HFFc6 (cell line): ENCODE measurements at regions not wholly inside any gene's neighbourhood (a gene's known extent, or its start where the extent isn't known, plus 50 kb on each side); places are given as distances from the start of the nearest gene placed in this dataset.

ENCODE experiments used
- DNase-seq: peaks from one replicate; pipeline ENCODE4 v3.0.0-alpha.2; 2018
- H3K27ac Mint-ChIP-seq: 2 replicates; pipeline ENCODE4 v1.8.0; 2020; ENCODE audit warnings: mild to moderate bottlenecking, mixed read lengths
- H3K27me3 Mint-ChIP-seq: 2 replicates; pipeline ENCODE4 v1.8.0; 2021; ENCODE audit warnings: mild to moderate bottlenecking, moderate library complexity, mixed read lengths; ENCODE audit not compliant: insufficient read depth
- H3K36me3 Mint-ChIP-seq: 2 replicates; pipeline ENCODE4 v1.8.0; 2021; ENCODE audit warnings: low read depth, mixed read lengths
- H3K4me1 Mint-ChIP-seq: 2 replicates; pipeline ENCODE4 v1.8.0; 2020; ENCODE audit warnings: low read depth, mixed read lengths
- H3K4me3 Mint-ChIP-seq: 2 replicates; pipeline ENCODE4 v1.8.0; 2020; ENCODE audit warnings: mild to moderate bottlenecking, moderate library complexity, mixed read lengths
- H3K9me3 Mint-ChIP-seq: 2 replicates; pipeline ENCODE4 v1.8.0; 2020; ENCODE audit warnings: mild to moderate bottlenecking, mixed read lengths
- TF ChIP-seq, protein P1 (sequence below): fragments of 200-600 bp; sonication (generic); IDR thresholded peaks from 2 replicates; pipeline ENCODE4 v1.5.0; 2021; ENCODE audit warnings: antibody characterized with exemption, mild to moderate bottlenecking

DNA sequence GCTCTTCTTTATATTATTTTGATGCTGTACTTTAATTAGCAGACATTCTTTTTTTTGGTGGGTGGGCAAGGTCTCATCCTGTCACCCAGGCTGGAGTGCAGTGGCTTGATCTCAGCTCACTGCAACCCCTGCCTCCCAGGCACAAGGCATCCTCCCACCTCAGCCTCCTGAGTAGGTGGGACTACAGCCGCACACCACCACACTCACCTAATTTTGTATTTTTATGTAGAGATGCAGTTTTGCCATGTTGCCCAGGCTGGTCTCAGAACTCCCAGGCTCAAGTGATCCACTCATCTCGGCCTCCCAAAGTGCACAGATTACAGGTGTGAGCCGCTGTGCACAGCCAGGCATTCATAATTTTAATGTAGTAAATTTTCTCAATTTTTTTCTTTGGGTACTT is 608.1 kb downstream of the ZNF385D start:
- Mint-ChIP-seq H3K4me1 (no peaks in the 10 kb centered on the region), H3K27ac (no peak overlapping the region), H3K9me3 (peaks cover 9% of the 10 kb centered on the region; the same call in 1 of the 2 replicates), H3K36me3 (peaks cover 3% of the 10 kb centered on the region; the same call in 1 of the 2 replicates), H3K27me3 (no peaks in the 10 kb centered on the region), H3K4me3 (no peak overlapping the region)
- TF ChIP-seq, protein P1, sequence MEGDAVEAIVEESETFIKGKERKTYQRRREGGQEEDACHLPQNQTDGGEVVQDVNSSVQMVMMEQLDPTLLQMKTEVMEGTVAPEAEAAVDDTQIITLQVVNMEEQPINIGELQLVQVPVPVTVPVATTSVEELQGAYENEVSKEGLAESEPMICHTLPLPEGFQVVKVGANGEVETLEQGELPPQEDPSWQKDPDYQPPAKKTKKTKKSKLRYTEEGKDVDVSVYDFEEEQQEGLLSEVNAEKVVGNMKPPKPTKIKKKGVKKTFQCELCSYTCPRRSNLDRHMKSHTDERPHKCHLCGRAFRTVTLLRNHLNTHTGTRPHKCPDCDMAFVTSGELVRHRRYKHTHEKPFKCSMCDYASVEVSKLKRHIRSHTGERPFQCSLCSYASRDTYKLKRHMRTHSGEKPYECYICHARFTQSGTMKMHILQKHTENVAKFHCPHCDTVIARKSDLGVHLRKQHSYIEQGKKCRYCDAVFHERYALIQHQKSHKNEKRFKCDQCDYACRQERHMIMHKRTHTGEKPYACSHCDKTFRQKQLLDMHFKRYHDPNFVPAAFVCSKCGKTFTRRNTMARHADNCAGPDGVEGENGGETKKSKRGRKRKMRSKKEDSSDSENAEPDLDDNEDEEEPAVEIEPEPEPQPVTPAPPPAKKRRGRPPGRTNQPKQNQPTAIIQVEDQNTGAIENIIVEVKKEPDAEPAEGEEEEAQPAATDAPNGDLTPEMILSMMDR: no peak
- DNase-seq: no peak

DNA sequence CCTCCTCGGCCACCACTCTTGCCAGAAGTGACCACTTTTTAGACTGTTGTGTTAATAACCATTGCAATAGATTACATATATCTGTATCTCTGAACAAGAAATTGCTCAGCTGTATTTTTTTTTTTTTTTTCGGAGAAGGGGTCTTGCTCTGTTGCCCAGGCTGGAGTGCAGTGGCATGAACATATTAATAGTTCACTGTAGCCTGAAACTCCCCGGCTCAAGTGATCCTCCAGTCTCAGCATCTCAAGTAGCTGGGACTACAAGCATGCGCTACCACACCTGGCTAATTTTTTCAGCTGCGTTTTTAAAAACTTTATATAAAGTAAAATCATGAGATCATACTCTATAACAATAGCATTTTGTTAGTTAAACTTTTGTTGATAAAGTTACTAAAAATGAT is 609.0 kb downstream of the ZNF385D start:
- Mint-ChIP-seq H3K4me3 (no peak overlapping the region), H3K27me3 (no peaks in the 10 kb centered on the region), H3K4me1 (no peaks in the 10 kb centered on the region)

DNA sequence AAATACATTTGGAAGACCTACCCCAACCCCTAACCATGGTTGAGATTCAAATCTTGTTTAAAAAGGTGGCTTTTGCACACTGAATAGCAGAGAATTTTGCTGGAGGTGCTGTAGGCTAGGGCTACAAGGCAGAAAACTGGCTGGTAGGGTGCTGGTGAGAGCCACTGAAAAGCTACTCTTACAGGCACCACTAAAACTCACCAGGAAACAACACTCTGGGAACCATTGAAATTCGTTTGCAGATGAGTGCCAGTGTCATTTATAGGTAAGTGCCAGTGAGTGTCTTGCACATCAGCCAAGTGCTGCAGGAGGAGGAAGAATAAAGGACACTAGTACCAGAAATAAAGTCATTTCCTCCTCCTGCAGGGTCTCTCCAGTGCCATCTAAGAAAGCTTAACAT is 610.2 kb downstream of the ZNF385D start:
- peaks cover 8% of the 10 kb centered on the region; the same call in 1 of the 2 replicates for H3K9me3 Mint-ChIP-seq
- no peak overlapping the region for H3K27ac Mint-ChIP-seq
- TF ChIP-seq, protein P1: no peak
- H3K36me3 Mint-ChIP-seq: peaks cover 3% of the 10 kb centered on the region; the same call in 1 of the 2 replicates
- DNase-seq: no peak
- no peak overlapping the region for H3K4me3 Mint-ChIP-seq
- no peaks in the 10 kb centered on the region; the same call in 1 of the 2 replicates for H3K27me3 Mint-ChIP-seq
- no peaks in the 10 kb centered on the region for H3K4me1 Mint-ChIP-seq

More for the DNA sequence above, 609.0 kb downstream of the ZNF385D start:
- H3K9me3 Mint-ChIP-seq: peaks cover 9% of the 10 kb centered on the region; the same call in 1 of the 2 replicates
- no peak overlapping the region for H3K27ac Mint-ChIP-seq
- DNase-seq: no peak
- H3K36me3 Mint-ChIP-seq: peaks cover 3% of the 10 kb centered on the region; the same call in 1 of the 2 replicates
- TF ChIP-seq, protein P1: no peak

DNA sequence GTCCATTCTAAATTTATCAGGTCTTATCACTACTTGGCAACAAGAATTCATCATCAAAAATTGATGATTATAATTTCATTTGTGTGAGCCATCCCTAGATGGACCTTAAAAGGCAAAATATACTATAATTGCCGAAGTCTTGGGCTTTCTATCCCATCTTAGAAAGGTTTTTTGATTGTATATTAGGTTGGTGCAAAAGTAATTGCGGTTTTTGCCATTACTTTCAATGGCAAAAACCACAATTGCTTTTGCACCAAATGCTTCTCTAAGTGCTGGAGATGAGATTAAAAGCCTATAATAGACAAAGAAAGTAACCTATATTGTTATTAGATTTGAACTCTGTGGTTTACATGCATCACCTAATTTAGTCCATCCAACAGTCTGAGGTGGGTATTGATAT is 612.9 kb downstream of the ZNF385D start:
- Mint-ChIP-seq H3K27ac (no peak overlapping the region), H3K27me3 (no peaks in the 10 kb centered on the region; the same call in 1 of the 2 replicates), H3K36me3 (no peaks in the 10 kb centered on the region), H3K4me3 (no peak overlapping the region), H3K9me3 (no peaks in the 10 kb centered on the region), H3K4me1 (peaks cover 14% of the 10 kb centered on the region)
- TF ChIP-seq, protein P1: no peak
- DNase-seq: no peak

DNA sequence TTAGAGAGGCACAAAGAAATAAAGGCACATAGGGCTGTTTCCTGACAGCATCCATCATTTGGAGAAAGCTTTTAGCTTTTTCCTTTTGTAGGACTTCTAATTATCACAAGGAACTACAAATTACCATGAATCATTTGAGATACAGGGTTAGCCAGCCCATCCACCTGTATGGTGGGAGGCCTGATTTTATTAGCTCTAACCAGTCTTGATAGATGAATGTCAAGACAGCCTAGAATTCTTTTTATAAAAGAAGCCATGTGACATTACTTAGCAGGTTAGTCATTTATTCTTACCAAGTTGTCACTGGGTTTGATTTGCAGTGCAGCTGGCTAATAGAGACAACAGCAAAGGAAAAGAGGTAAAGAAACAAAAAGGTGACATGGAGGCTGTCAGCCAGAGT is 618.1 kb downstream of the ZNF385D start:
- TF ChIP-seq, protein P1: no peak
- Mint-ChIP-seq H3K9me3 (peaks cover 5% of the 10 kb centered on the region), H3K27me3 (no peaks in the 10 kb centered on the region; the same call in 1 of the 2 replicates), H3K4me3 (no peak overlapping the region), H3K36me3 (peaks cover 1% of the 10 kb centered on the region), H3K27ac (no peak overlapping the region), H3K4me1 (peaks cover 18% of the 10 kb centered on the region)
- DNase-seq: no peak

DNA sequence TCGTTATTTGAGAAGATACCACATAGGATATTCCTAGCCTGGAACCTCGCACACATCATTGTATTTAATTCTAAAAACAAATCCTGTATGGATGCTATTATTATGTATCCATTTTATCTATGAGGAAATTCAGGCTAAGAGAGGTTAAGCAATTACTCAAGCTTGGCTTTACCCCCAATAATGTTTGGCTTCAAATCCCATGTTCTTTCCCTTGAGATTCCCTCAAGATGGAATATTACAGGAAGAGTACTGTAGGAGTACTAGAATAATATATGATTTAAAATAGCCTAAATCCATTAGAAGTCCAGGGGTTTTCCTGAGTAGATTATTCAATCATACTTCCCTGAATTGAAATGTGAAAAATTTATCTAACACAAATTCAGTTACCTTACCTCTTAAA is 630.2 kb downstream of the ZNF385D start:
- TF ChIP-seq, protein P1: no peak
- no peaks in the 10 kb centered on the region for H3K27me3 Mint-ChIP-seq
- 0 out of 2 replicates have a peak, but pooled peaks cover 5% of the 10 kb centered on the region for H3K4me1 Mint-ChIP-seq
- H3K9me3 Mint-ChIP-seq: no peaks in the 10 kb centered on the region
- no peak overlapping the region for H3K27ac Mint-ChIP-seq
- no peak for DNase-seq
- peaks cover under 1% of the 10 kb centered on the region; the same call in 1 of the 2 replicates for H3K36me3 Mint-ChIP-seq
- no peak overlapping the region for H3K4me3 Mint-ChIP-seq
